NT2/D1 (cell line): ENCODE measurements at regions not wholly inside any gene's neighbourhood (a gene's known extent, or its start where the extent isn't known, plus 50 kb on each side); places are given as distances from the start of the nearest gene placed in this dataset.
A peak's percentile ranks its signal among the peaks of the same experiment; 100 is the strongest.
"Not testable (repeated sequence)": the region's sequence is repeated elsewhere in the genome, so short reads cannot be mapped to it uniquely, and the experiment has no call there.

ENCODE experiments used
- DNase-seq: peaks from one replicate; pipeline ENCODE4 v3.0.0-alpha.2; 2011; ENCODE audit warnings: low read depth, low spot score
- H3K27me3 ChIP-seq: 2 replicates; pipeline ENCODE4 v1.6.0; 2011; ENCODE audit warnings: mild to moderate bottlenecking; ENCODE audit not compliant: insufficient read length, insufficient read depth
- H3K36me3 ChIP-seq: 2 replicates; pipeline ENCODE4 v1.6.1; 2011; ENCODE audit warnings: mild to moderate bottlenecking, low read length, mixed read lengths; ENCODE audit not compliant: insufficient read depth, insufficient read length
- H3K4me1 ChIP-seq: 2 replicates; pipeline ENCODE4 v1.5.1; 2011; ENCODE audit not compliant: insufficient read depth, insufficient read length
- H3K4me3 ChIP-seq: 2 replicates; pipeline ENCODE4 v1.5.1; 2011; ENCODE audit warnings: low read depth; ENCODE audit not compliant: insufficient read length
- H3K9ac ChIP-seq: 2 replicates; pipeline ENCODE4 v1.6.0; 2011; ENCODE audit warnings: low read depth; ENCODE audit not compliant: insufficient read length
- H3K9me3 ChIP-seq: 2 replicates; pipeline ENCODE4 v1.5.1; 2011; ENCODE audit warnings: mild to moderate bottlenecking, low read length; ENCODE audit not compliant: insufficient read depth
- SUZ12 ChIP-seq: IDR thresholded peaks from 2 replicates; pipeline ENCODE4 v1.6.1; 2011; ENCODE audit not compliant: insufficient read length, insufficient read depth; ENCODE audit errors: extremely low read depth
- YY1 ChIP-seq: IDR thresholded peaks from 2 replicates; pipeline ENCODE4 v1.6.1; 2011; ENCODE audit not compliant: insufficient read length, insufficient read depth
- ZNF274 ChIP-seq: IDR thresholded peaks from 2 replicates; pipeline ENCODE4 v1.6.1; 2011; ENCODE audit warnings: mild to moderate bottlenecking, low read depth, low read length

DNA sequence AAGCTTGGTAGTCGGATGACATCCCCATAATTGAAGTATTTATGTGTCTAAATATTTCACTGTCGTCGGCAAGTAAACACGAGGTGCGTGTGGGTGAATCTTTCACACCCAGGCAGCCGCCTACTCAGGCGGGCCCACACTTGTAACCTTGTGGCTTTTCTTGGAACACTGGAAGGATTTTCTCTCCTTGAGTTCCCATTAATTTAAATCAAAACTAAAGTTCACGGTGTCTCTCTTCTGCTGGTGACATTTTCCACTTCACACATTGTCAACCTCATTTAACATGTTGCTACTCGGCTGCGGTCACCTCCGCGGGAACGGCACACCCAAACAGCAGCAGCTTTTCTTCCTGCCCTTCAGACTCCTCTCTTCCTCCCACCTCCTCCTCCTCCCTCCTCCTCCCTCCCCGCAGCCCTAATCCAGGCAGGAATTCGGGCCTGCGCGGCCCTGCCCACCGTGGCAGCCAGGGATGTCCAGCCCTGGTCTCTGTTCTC is 336.6 kb downstream of the QKI start:
- Histone ChIP-seq H3K4me1 (peaks cover 4% of the 10 kb centered on the region), H3K9ac (no peak overlapping the region), H3K27me3 (no peaks in the 10 kb centered on the region), H3K9me3 (no peaks in the 10 kb centered on the region), H3K4me3 (no peak overlapping the region), H3K36me3 (no peaks in the 10 kb centered on the region)
- TF ChIP-seq YY1 (no peak), SUZ12 (no peak), ZNF274 (no peak)
- no peak for DNase-seq

DNA sequence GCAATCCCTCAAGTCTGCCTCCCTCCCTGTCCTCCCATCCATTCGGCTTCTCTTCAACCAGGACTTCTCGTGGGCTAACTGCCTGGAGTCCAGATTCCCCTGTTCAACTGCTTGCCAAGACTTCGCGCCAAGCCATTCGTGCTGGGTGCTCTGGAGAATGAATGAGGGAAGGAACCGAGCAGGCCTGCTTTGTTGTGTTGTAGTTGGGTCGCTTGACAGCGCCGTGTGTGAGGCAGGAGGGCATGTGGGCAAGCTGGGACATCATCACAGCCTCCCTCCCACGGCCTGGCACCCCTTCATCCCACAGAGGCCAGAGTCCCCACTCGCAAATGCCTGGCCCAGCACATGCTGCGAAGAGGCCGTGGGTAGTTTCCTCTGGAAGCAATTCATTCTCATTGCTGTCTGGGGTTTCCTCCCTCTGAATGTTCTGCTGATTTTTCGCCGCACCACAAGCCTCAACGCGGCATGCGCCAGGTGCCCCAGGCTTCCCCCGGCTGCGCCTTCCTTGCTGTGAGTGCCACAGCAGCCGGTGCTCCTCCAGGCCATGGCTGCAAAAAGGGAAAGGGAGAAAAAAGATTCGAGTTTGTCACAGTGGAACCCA is 336.0 kb downstream of the QKI start:
- Histone ChIP-seq H3K9me3 (no peaks in the 10 kb centered on the region), H3K4me3 (no peak overlapping the region), H3K36me3 (no peaks in the 10 kb centered on the region), H3K27me3 (no peaks in the 10 kb centered on the region), H3K4me1 (peaks cover 4% of the 10 kb centered on the region), H3K9ac (no peak overlapping the region)
- DNase-seq: no peak
- no peak for TF ChIP-seq YY1
- TF ChIP-seq ZNF274: no peak
- no peak for TF ChIP-seq SUZ12

DNA sequence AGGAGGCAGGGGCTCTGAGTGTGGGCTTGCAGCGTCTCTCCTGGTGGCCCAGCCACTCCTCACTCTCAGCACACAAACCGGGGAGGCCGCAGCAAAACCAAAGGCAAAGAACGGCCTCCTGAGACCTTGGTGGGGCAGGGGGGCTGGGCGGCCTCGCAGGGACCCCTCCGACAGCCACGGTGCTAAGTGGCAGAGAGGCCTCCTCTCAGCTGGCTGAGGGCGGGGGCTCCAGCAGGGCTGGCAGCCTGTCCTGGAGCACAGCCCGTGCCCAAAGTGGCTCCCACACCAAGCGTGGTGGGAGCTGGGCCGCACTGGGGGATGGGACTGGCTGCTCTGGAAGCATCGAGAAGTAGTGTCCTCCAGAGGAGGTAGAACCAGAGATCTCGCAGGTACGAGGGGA is 334.4 kb downstream of the QKI start:
- TF ChIP-seq ZNF274 (no peak), YY1 (no peak), SUZ12 (no peak)
- Histone ChIP-seq H3K27me3 (no peaks in the 10 kb centered on the region), H3K9ac (no peak overlapping the region), H3K4me1 (peaks cover 4% of the 10 kb centered on the region), H3K4me3 (no peak overlapping the region), H3K9me3 (no peaks in the 10 kb centered on the region), H3K36me3 (no peaks in the 10 kb centered on the region)
- DNase-seq: no peak

DNA sequence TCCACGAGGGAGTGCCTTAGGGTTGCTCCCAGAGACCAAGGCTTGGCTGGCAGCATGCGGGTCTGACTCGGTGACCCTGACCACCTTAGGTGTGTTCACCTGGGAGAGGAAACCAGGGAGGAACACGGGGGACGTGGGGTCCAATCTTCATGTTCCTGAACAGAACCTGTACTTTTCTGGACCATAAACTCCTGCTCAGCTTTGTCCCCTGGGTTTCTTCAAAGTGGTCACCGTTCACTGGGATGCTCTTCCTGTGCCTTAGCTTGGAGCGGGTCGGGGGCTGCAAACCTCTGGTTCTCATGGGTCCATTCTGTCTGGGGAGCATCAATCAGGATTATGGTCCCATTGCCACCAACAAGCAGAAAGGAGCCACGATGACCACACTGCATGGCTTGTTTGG is 333.5 kb downstream of the QKI start:
- TF ChIP-seq YY1 (no peak), ZNF274 (no peak), SUZ12 (no peak)
- no peaks in the 10 kb centered on the region for H3K27me3 ChIP-seq
- no peaks in the 10 kb centered on the region for H3K36me3 ChIP-seq
- no peak overlapping the region for H3K9ac ChIP-seq
- H3K4me1 ChIP-seq: peaks cover 4% of the 10 kb centered on the region
- no peaks in the 10 kb centered on the region for H3K9me3 ChIP-seq
- no peak for DNase-seq
- no peak overlapping the region for H3K4me3 ChIP-seq

DNA sequence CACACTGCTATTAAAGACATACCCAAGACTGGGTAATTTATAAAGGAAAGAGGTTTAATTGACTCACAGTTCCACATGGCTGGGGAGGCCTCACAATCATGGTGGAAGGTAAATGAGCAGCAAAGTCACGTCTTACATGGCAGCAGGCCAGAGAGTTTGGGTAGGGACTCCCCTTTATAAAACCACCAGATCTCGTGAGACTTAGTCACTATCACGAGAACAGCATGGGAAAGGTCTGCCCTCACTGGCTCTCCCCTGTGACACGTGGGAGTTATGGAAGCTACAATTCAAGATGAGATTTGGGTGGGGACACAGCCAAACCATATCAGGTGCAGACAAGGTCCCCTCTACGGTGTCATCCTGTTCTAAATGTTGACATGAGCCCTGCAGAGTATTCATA is 332.5 kb downstream of the QKI start:
- not testable (repeated sequence) for H3K27me3 ChIP-seq, H3K9ac ChIP-seq, H3K36me3 ChIP-seq, H3K9me3 ChIP-seq, DNase-seq, H3K4me1 ChIP-seq, H3K4me3 ChIP-seq

DNA sequence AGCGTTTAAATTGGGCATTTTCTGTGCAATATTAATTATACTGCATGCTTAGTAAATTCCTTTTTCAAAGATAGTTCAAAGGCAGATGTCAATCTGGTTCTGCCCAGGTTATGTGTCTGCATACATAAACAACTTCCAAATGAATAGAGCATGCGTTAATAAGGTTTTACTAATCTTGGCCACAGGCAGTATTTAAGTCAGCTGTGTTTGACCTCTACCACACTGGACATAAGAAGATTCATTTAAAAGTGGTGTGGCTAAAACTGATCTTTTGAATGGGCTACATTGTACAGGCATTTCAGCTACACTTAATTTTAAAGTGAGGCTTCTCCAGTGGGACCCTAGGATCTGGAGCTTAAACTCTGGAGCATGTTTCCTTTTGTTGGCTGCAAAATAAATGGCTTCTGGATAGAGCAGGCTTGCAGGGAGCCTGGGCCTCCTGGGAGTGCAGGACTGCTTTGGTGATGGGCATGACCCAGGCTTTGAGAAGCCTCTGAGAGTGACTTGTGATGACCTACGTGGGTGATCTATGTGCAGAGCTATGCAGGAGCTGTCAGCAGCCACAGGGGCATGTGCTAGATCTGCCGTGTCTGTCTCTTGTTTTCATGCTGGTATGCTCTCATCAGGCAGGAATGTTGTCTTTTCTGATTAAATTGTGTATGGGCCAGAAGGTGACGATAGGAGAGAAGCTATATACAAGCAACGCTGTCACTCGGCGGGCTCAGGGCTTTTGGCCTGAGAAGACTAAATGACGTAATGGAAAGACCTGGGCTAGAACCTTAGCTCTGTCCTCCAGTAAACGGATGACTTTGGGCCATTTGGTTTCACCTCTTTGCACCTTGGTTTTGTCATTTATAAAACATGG is 331.2 kb downstream of the QKI start:
- Histone ChIP-seq H3K4me3 (no peak overlapping the region), H3K36me3 (no peaks in the 10 kb centered on the region), H3K9me3 (no peaks in the 10 kb centered on the region), H3K4me1 (no peaks in the 10 kb centered on the region), H3K9ac (no peak overlapping the region), H3K27me3 (no peaks in the 10 kb centered on the region)
- peak; percentile 42 for DNase-seq
- TF ChIP-seq ZNF274 (no peak), YY1 (no peak), SUZ12 (no peak)

DNA sequence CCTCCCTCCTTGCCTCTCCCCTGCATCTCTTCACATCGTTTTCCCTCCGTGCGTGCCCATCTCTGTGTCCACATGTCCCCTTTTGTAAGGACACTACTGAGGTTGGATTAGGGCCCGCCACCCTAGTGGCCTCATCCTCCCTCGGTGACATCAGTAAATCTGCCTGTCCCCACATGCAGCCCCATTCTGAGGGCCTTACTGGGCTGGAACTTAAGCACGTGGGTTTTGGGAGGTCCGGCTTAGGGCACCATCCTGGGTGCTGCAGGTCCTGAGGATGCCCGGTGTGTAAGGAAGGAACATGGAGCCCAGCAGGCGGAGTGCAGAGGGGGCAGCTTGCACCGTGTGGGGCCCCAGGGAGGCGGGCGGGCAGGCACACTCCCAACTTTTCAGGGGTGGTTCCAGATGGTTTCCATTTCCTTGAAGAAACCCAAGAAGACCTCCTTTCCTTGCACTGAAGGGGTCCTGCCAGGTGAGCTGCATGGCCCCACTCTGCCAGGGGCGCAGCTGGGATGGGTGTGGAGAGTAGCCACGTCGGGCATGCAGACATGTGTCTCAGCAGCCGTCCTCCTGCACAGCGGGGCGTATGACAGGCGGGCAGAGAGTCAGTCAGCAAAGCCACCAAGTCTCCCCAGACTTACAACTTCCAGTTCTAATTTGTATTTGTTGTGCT is 329.9 kb downstream of the QKI start:
- Histone ChIP-seq H3K27me3 (no peaks in the 10 kb centered on the region), H3K9ac (no peak overlapping the region), H3K4me1 (no peaks in the 10 kb centered on the region), H3K9me3 (no peaks in the 10 kb centered on the region), H3K36me3 (no peaks in the 10 kb centered on the region), H3K4me3 (no peak overlapping the region)
- TF ChIP-seq YY1 (no peak), SUZ12 (no peak), ZNF274 (no peak)
- no peak for DNase-seq
